H1 (cell line): ENCODE measurements at regions not wholly inside any gene's neighbourhood (a gene's known extent, or its start where the extent isn't known, plus 50 kb on each side); places are given as distances from the start of the nearest gene placed in this dataset.
A peak's percentile ranks its signal among the peaks of the same experiment; 100 is the strongest.

Experiments
- CTCF ChIA-PET: fragments of 300-600 bp; sonication (Branson Sonifier 250); formaldehyde crosslinking; loops from one replicate; lab custom pipeline; 2021; ENCODE audit not compliant: partially characterized antibody; lab: Charles Lee
- POLR2A ChIA-PET: fragments of 300-600 bp; sonication (Branson Sonifier 250); formaldehyde crosslinking; loops from one replicate; lab custom pipeline; 2021; ENCODE audit warnings: inconsistent platforms; ENCODE audit not compliant: partially characterized antibody; lab: Charles Lee
- DNase-seq, 2 experiments: peaks; one replicate each; pipeline versions ENCODE4 v3.0.0 to v3.0.0-alpha.2; 2010 to 2022; ENCODE audit warnings: low spot score in 2 of 2, low read depth in 1 of 2, mixed read lengths in 1 of 2
- FAIRE-seq: peaks from 2 replicates; lab custom pipeline; 2011; peaks lifted over from hg19 to GRCh38; lab: Jason Lieb, UNC
- H2AFZ ChIP-seq: 2 replicates; pipeline ENCODE4 v1.8.1; 2012; ENCODE audit warnings: low read length, inconsistent platforms
- H2AK5ac ChIP-seq: 2 replicates; pipeline ENCODE4 v1.6.1; 2013; ENCODE audit warnings: low read depth, low read length
- H2BK120ac ChIP-seq: replicated peaks from 2 replicates; pipeline ENCODE3; 2013; ENCODE audit warnings: low read depth, low read length, inconsistent platforms
- H2BK12ac ChIP-seq: 2 replicates; pipeline ENCODE4 v1.6.1; 2013; ENCODE audit warnings: low read depth, low read length
- H2BK15ac ChIP-seq: 2 replicates; pipeline ENCODE4 v1.6.1; 2013; ENCODE audit warnings: low read length
- H2BK20ac ChIP-seq: 2 replicates; pipeline ENCODE4 v1.6.1; 2013; ENCODE audit warnings: low read length
- H2BK5ac ChIP-seq: 2 replicates; pipeline ENCODE4 v1.6.1; 2013; ENCODE audit warnings: low read depth, low read length
- H3K14ac ChIP-seq: 2 replicates; pipeline ENCODE4 v1.6.1; 2013; ENCODE audit warnings: inconsistent platforms; ENCODE audit not compliant: insufficient read length
- H3K18ac ChIP-seq: 2 replicates; pipeline ENCODE4 v1.6.1; 2013; ENCODE audit warnings: low read length; ENCODE audit errors: extremely low read depth
- H3K23ac ChIP-seq: 2 replicates; pipeline ENCODE4 v1.6.1; 2013; ENCODE audit warnings: inconsistent platforms; ENCODE audit not compliant: insufficient read length
- H3K23me2 ChIP-seq: 2 replicates; pipeline ENCODE4 v1.6.1; 2013; ENCODE audit warnings: low read depth, low read length
- H3K27ac ChIP-seq: 2 replicates; pipeline ENCODE4 v1.6.1; 2011; ENCODE audit warnings: low read depth, low read length, inconsistent platforms
- H3K27me3 ChIP-seq, 4 experiments: replicated peaks in 1 of 4; 1 replicate in 1 of 4; 2 replicates in 3 of 4; pipeline versions ENCODE4 v1.6.1 to v1.8.1; 2011 to 2013; ENCODE audit warnings: low read length in 3 of 4, mild to moderate bottlenecking in 3 of 4, inconsistent platforms in 2 of 4, mixed read lengths in 2 of 4, moderate library complexity in 1 of 4; ENCODE audit not compliant: control insufficient read depth in 3 of 4, insufficient read depth in 3 of 4; ENCODE audit errors: extremely low read depth in 1 of 4
- H3K36me3 ChIP-seq, 4 experiments: 2 replicates each; pipeline versions ENCODE4 v1.6.1 to v1.8.1; 2011 to 2013; ENCODE audit warnings: mild to moderate bottlenecking in 4 of 4, low read length in 3 of 4, moderate library complexity in 2 of 4, control low read depth in 1 of 4, inconsistent platforms in 1 of 4; ENCODE audit not compliant: insufficient read depth in 4 of 4, control insufficient read depth in 2 of 4
- H3K4ac ChIP-seq: replicated peaks from 2 replicates; pipeline ENCODE3; 2013; ENCODE audit warnings: low read length, low read depth, mixed read lengths, inconsistent platforms; ENCODE audit not compliant: insufficient read length
- H3K4me1 ChIP-seq, 4 experiments: replicated peaks in 1 of 4; 1 replicate in 1 of 4; 2 replicates in 3 of 4; pipeline versions ENCODE4 v1.6.1 to v1.8.1; 2011 to 2013; ENCODE audit warnings: low read length in 3 of 4, inconsistent platforms in 2 of 4, mixed read lengths in 1 of 4; ENCODE audit not compliant: insufficient read depth in 4 of 4, control insufficient read depth in 3 of 4
- H3K4me2 ChIP-seq, 2 experiments: 2 replicates each; pipeline versions ENCODE4 v1.6.1 to v1.8.1; 2011 to 2013; ENCODE audit warnings: low read depth in 2 of 2, low read length in 2 of 2, control low read depth in 1 of 2, inconsistent platforms in 1 of 2, mild to moderate bottlenecking in 1 of 2; ENCODE audit not compliant: insufficient read depth in 1 of 2
- H3K4me3 ChIP-seq, 4 experiments: fragments of 200-600, 300-600 bp in 1 of 4; sonication (generic), shearing (Covaris generic), sonication (Bioruptor Twin) in 1 of 4; 2 replicates each; pipeline versions ENCODE4 v1.5.1 to v1.8.1; 2011 to 2016; ENCODE audit warnings: low read length in 4 of 4, low read depth in 3 of 4, control low read depth in 2 of 4, inconsistent platforms in 2 of 4, mild to moderate bottlenecking in 2 of 4, mixed read lengths in 1 of 4, moderate library complexity in 1 of 4; ENCODE audit not compliant: insufficient read depth in 2 of 4; ENCODE audit errors: extremely low read depth in 1 of 4
- H3K56ac ChIP-seq: replicated peaks from 2 replicates; pipeline ENCODE3; 2013; ENCODE audit warnings: low read depth, mild to moderate bottlenecking, mixed read lengths, low read length, inconsistent platforms; ENCODE audit not compliant: insufficient read length
- H3K79me1 ChIP-seq: 2 replicates; pipeline ENCODE4 v1.6.1; 2013; ENCODE audit warnings: low read depth, low read length, control low read depth
- H3K79me2 ChIP-seq, 2 experiments: 2 replicates each; pipeline versions ENCODE4 v1.6.1 to v1.8.1; 2012 to 2013; ENCODE audit warnings: low read length in 2 of 2, mild to moderate bottlenecking in 2 of 2, inconsistent platforms in 1 of 2; ENCODE audit not compliant: insufficient read depth in 2 of 2, control insufficient read depth in 1 of 2
- H3K9ac ChIP-seq, 4 experiments: replicated peaks in 1 of 4; 1 replicate in 1 of 4; 2 replicates in 3 of 4; pipeline versions ENCODE4 v1.6.1 to v1.8.1; 2011 to 2013; ENCODE audit warnings: low read depth in 3 of 4, low read length in 3 of 4, control low read depth in 2 of 4, mild to moderate bottlenecking in 2 of 4, moderate library complexity in 2 of 4, inconsistent platforms in 1 of 4; ENCODE audit errors: extremely low read depth in 1 of 4
- H3K9me3 ChIP-seq, 2 experiments: 2 replicates each; pipeline versions ENCODE4 v1.6.1 to v1.8.1; 2012 to 2013; ENCODE audit warnings: mild to moderate bottlenecking in 2 of 2, moderate library complexity in 2 of 2, control low read depth in 1 of 2, inconsistent platforms in 1 of 2, low read depth in 1 of 2, low read length in 1 of 2, mixed read lengths in 1 of 2; ENCODE audit not compliant: insufficient read depth in 2 of 2
- H4K20me1 ChIP-seq, 2 experiments: replicated peaks in 1 of 2; 2 replicates each; pipeline versions ENCODE3 to v1.8.1; 2011 to 2013; ENCODE audit warnings: inconsistent platforms in 2 of 2, low read length in 2 of 2, mild to moderate bottlenecking in 1 of 2; ENCODE audit not compliant: insufficient read depth in 2 of 2, control insufficient read depth in 1 of 2
- H4K5ac ChIP-seq: 2 replicates; pipeline ENCODE4 v1.6.1; 2013; ENCODE audit warnings: low read length, low read depth, mixed read lengths, inconsistent platforms; ENCODE audit not compliant: insufficient read length
- H4K8ac ChIP-seq: 2 replicates; pipeline ENCODE4 v1.8.0; 2013; ENCODE audit warnings: mild to moderate bottlenecking, moderate library complexity, low read length, inconsistent platforms; ENCODE audit not compliant: insufficient read depth; ENCODE audit errors: extremely low read depth
- H4K91ac ChIP-seq: replicated peaks from 2 replicates; pipeline ENCODE3; 2013; ENCODE audit warnings: low read length, mixed read lengths, inconsistent platforms; ENCODE audit not compliant: insufficient read length
- CBX8 ChIP-seq: fragments of 300-800, 300-1000 bp; sonication (generic); IDR thresholded peaks from 2 replicates; pipeline ENCODE4 v1.7.1; 2016; ENCODE audit warnings: low read depth, low read length, borderline replicate concordance
- CTCF ChIP-seq, 3 experiments: IDR thresholded peaks; 1 replicate in 2 of 3; 2 replicates in 1 of 3; pipeline versions ENCODE4 v1.5.1 to v1.6.1; 2011; ENCODE audit warnings: low read length in 3 of 3, mild to moderate bottlenecking in 3 of 3, inconsistent platforms in 2 of 3, low read depth in 1 of 3, moderate library complexity in 1 of 3; ENCODE audit not compliant: insufficient read depth in 1 of 3; ENCODE audit errors: control extremely low read depth in 1 of 3
- GTF2F1 ChIP-seq: IDR thresholded peaks from 2 replicates; pipeline ENCODE4 v1.6.1; 2012; ENCODE audit warnings: low read depth, low read length, improper control_type of control experiment, borderline replicate concordance
- KDM4A ChIP-seq: IDR thresholded peaks from one replicate; pipeline ENCODE4 v1.7.1; 2012; ENCODE audit warnings: low read depth, mild to moderate bottlenecking, moderate library complexity, low read length, inconsistent platforms; ENCODE audit not compliant: severe bottlenecking
- RBBP5 ChIP-seq: IDR thresholded peaks from 2 replicates; pipeline ENCODE4 v1.7.1; 2012; ENCODE audit warnings: low read depth, mild to moderate bottlenecking, inconsistent platforms, low read length, moderate library complexity, borderline replicate concordance
- WGBS, 2 experiments: shearing (Covaris generic) in 1 of 2; methylation state at CpG; one replicate each; pipeline versions ENCODE4 v1.1.6 to v1.1.7; 2013 to 2015; ENCODE audit warnings: low lambda C conversion rate in 2 of 2, mixed read lengths in 2 of 2, inconsistent platforms in 1 of 2, low coverage in 1 of 2, missing lambda C conversion rate in 1 of 2; ENCODE audit not compliant: insufficient replicate concordance in 2 of 2, insufficient coverage in 1 of 2, insufficient read length in 1 of 2; ENCODE audit errors: extremely low coverage in 1 of 2, missing lambda C conversion rate in 1 of 2; 5-methylcytosine and 5-hydroxymethylcytosine counted together

- Histone ChIP-seq H3K4me1 (peaks cover 0 to 17% (median 9%) of the 10 kb centered on the region in 4 experiments; a peak in 5 of 7 replicates), H3K79me2 (no peaks in the 10 kb centered on the region), H3K9me3 (no peaks in the 10 kb centered on the region; a peak in 1 of 4 replicates), H3K23ac (no peak overlapping the region), H4K91ac (peak overlapping the region; percentile 5), H3K18ac (peak overlapping the region; percentile 75), H3K4ac (no peak overlapping the region), H4K20me1 (no peaks in the 10 kb centered on the region), H2AFZ (0 out of 2 replicates have a peak overlapping the region, but pooled peaks have one; percentile 71)
- POLR2A ChIA-PET: no interaction called here
- WGBS, 2 experiments: 53% methylated on average over 10 of the region's 10 CpGs; no CpG with 5 or more reads in 1 of the 2 experiments
- no peak for DNase-seq
- TF ChIP-seq CTCF (IDR thresholded peaks at IDR 0.05; ENCODE audit: control extremely low read depth in 1 of 3, insufficient read depth in 1 of 3, low read depth in 1 of 3, low read length in 3 of 3) (0 out of 4 replicates have a peak, but pooled peaks of 1 of the 3 experiments have one; percentile 2), GTF2F1 (no peak), RBBP5 (no peak), CBX8 (no peak), KDM4A (no peak)
- TF ChIP-seq, all 59 proteins: peak for 1
- H2AK5ac ChIP-seq: no peak overlapping the region
- H3K27ac ChIP-seq: no peak overlapping the region
- H3K4me2 ChIP-seq: no peak overlapping the region
- H3K56ac ChIP-seq: no peak overlapping the region
- no peaks in the 10 kb centered on the region for H3K36me3 ChIP-seq
- peak overlapping the region; percentile 36 for H2BK120ac ChIP-seq
- H4K8ac ChIP-seq: no peak overlapping the region
- H3K4me3 ChIP-seq: no peak overlapping the region
- H2BK12ac ChIP-seq: peak overlapping the region; percentile 82
- H2BK20ac ChIP-seq: 0 out of 2 replicates have a peak overlapping the region, but pooled peaks have one; percentile 61
- no peaks in the 10 kb centered on the region; the same call in 1 of the 2 replicates for H3K23me2 ChIP-seq
- no peaks in the 10 kb centered on the region for H3K79me1 ChIP-seq
- CTCF ChIA-PET: interaction anchor here (0.7 to 1.3 kb wide), 3 partner anchors 18 to 307 kb away, joined by 3 read pairs; no protein-coding TSS in a partner anchor
- H2BK5ac ChIP-seq: peak overlapping the region; percentile 66; the same call in 1 of the 2 replicates
- no peak overlapping the region for H2BK15ac ChIP-seq
- no peaks in the 10 kb centered on the region; a peak in 2 of 7 replicates for H3K27me3 ChIP-seq
- no peak overlapping the region for H3K9ac ChIP-seq
- FAIRE-seq: no peak
- H4K5ac ChIP-seq: no peak overlapping the region
- H3K14ac ChIP-seq: no peak overlapping the region
Measured at GRCh38 chr20:56715309-56715708, 86.2 kb downstream of the TFAP2C start.
